ENCODE measurements at regions not wholly inside any gene's neighbourhood (a gene's known extent, or its start where the extent isn't known, plus 50 kb on each side); places are given as distances from the start of the nearest gene placed in this dataset.

DNA sequence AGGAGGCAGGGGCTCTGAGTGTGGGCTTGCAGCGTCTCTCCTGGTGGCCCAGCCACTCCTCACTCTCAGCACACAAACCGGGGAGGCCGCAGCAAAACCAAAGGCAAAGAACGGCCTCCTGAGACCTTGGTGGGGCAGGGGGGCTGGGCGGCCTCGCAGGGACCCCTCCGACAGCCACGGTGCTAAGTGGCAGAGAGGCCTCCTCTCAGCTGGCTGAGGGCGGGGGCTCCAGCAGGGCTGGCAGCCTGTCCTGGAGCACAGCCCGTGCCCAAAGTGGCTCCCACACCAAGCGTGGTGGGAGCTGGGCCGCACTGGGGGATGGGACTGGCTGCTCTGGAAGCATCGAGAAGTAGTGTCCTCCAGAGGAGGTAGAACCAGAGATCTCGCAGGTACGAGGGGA lies 334.4 kb downstream of the QKI start:
- no peak for TF ChIP-seq EZH2 (IDR thresholded peaks at IDR 0.05; ENCODE audit: insufficient read depth, poor library complexity, severe bottlenecking)
- TF ChIP-seq EZH2phosphoT487 (IDR thresholded peaks at IDR 0.05; ENCODE audit: insufficient read depth, low read depth) = no peak
